GM12874 (cell line): ENCODE measurements at regions not wholly inside any gene's neighbourhood (a gene's known extent, or its start where the extent isn't known, plus 50 kb on each side); places are given as distances from the start of the nearest gene placed in this dataset.

Source experiments
- CTCF ChIP-seq: IDR thresholded peaks from 2 replicates; pipeline ENCODE4 v1.5.1; 2011; ENCODE audit warnings: low read depth, mild to moderate bottlenecking, control low read depth, low read length, moderate library complexity; ENCODE audit not compliant: insufficient read depth

GRCh38 chr6:79335133-79335674 is 100.7 kb upstream of the HMGN3 start:
- no peak for TF ChIP-seq CTCF

GRCh38 chr6:79334674-79335073 is 100.2 kb upstream of the HMGN3 start:
- no peak for TF ChIP-seq CTCF

- TF ChIP-seq CTCF: no peak
These were observed 96.2 kb upstream of the HMGN3 start for GRCh38 chr6:79330704-79331103.

- no peak for TF ChIP-seq CTCF
These were observed 78.8 kb upstream of the HMGN3 start for GRCh38 chr6:79313254-79313653.

GRCh38 chr6:79307321-79308036 is 73.0 kb upstream of the HMGN3 start:
- no peak for TF ChIP-seq CTCF

GRCh38 chr6:79305020-79305419 is 70.5 kb upstream of the HMGN3 start:
- TF ChIP-seq CTCF: no peak

GRCh38 chr6:79302341-79302740 is 67.9 kb upstream of the HMGN3 start:
- no peak for TF ChIP-seq CTCF
